GM18868 (cell line): ENCODE measurements at regions not wholly inside any gene's neighbourhood (a gene's known extent, or its start where the extent isn't known, plus 50 kb on each side); places are given as distances from the start of the nearest gene placed in this dataset.

Experiments used
- ATAC-seq: cut with Tn5 transposase; IDR thresholded peaks from one replicate; pipeline ENCODE4 v1.9.1; 2021; ENCODE audit warnings: mild to moderate bottlenecking, moderate library complexity; ENCODE audit not compliant: unreplicated experiment

GRCh38 chr11:70519117-70519516, 120.8 kb downstream of the CTTN start:
- ATAC-seq, result peak; percentile 60

- no peak for ATAC-seq
Measured at GRCh38 chr11:70521475-70522308, 123.4 kb downstream of the CTTN start.

GRCh38 chr11:70522309-70522592, 123.9 kb downstream of the CTTN start:
- ATAC-seq, result no peak

GRCh38 chr11:70522593-70523311, 124.4 kb downstream of the CTTN start:
- ATAC-seq, result no peak

- no peak for ATAC-seq
Measured at GRCh38 chr11:70523384-70524095, 125.2 kb downstream of the CTTN start.

GRCh38 chr11:70524096-70524922, 126.0 kb downstream of the CTTN start:
- no peak for ATAC-seq

- ATAC-seq, result no peak
Measured at GRCh38 chr11:70525006-70525405, 126.7 kb downstream of the CTTN start.

GRCh38 chr11:70525466-70525865, 127.1 kb downstream of the CTTN start:
- no peak for ATAC-seq

- no peak for ATAC-seq
Measured at GRCh38 chr11:70526116-70527045, 128.1 kb downstream of the CTTN start.

GRCh38 chr11:70527046-70527395, 128.7 kb downstream of the CTTN start:
- no peak for ATAC-seq

GRCh38 chr11:70527429-70528045, 129.2 kb downstream of the CTTN start:
- ATAC-seq, result no peak

- ATAC-seq, result no peak
Measured at GRCh38 chr11:70528046-70528793, 129.9 kb downstream of the CTTN start.

- no peak for ATAC-seq
Measured at GRCh38 chr11:70528794-70529580, 130.7 kb downstream of the CTTN start.

GRCh38 chr11:70530010-70530409, 131.7 kb downstream of the CTTN start:
- no peak for ATAC-seq

- ATAC-seq, result no peak
Measured at GRCh38 chr11:70530629-70531185, 132.4 kb downstream of the CTTN start.

GRCh38 chr11:70531281-70532065, 133.1 kb downstream of the CTTN start:
- ATAC-seq, result no peak

- no peak for ATAC-seq
Measured at GRCh38 chr11:70532066-70532440, 133.7 kb downstream of the CTTN start.
